PFSK-1 (cell line): ENCODE measurements at regions not wholly inside any gene's neighbourhood (a gene's known extent, or its start where the extent isn't known, plus 50 kb on each side); places are given as distances from the start of the nearest gene placed in this dataset.

Experiments
- FOXP2 ChIP-seq: optimal IDR thresholded peaks from 2 replicates; pipeline ENCODE3; 2011; ENCODE audit warnings: borderline replicate concordance, control low read depth, inconsistent platforms; ENCODE audit not compliant: insufficient read depth; ENCODE audit errors: extremely low read length, extremely low read depth
- POLR2AphosphoS5 ChIP-seq: IDR thresholded peaks from 2 replicates; pipeline ENCODE4 v1.6.1; 2012; ENCODE audit warnings: low read depth, mild to moderate bottlenecking, control low read depth, low read length, moderate library complexity
- SIN3A ChIP-seq: IDR thresholded peaks from 2 replicates; pipeline ENCODE4 v1.6.1; 2012; ENCODE audit warnings: mild to moderate bottlenecking, low read length, moderate library complexity, borderline replicate concordance; ENCODE audit not compliant: insufficient read depth
- TAF1 ChIP-seq: IDR thresholded peaks from 2 replicates; pipeline ENCODE4 v1.6.1; 2012; ENCODE audit warnings: low read length, control low read depth, borderline replicate concordance; ENCODE audit not compliant: insufficient read depth
- TF ChIP-seq, protein P1 (sequence below), 2 experiments: IDR thresholded peaks; 2 replicates each; pipeline versions ENCODE4 v1.6.1 to v1.8.0; 2011 to 2012; ENCODE audit warnings: low read depth in 2 of 2, low read length in 2 of 2, control low read depth in 1 of 2, inconsistent platforms in 1 of 2, mild to moderate bottlenecking in 1 of 2, moderate library complexity in 1 of 2; ENCODE audit not compliant: insufficient read depth in 1 of 2

DNA sequence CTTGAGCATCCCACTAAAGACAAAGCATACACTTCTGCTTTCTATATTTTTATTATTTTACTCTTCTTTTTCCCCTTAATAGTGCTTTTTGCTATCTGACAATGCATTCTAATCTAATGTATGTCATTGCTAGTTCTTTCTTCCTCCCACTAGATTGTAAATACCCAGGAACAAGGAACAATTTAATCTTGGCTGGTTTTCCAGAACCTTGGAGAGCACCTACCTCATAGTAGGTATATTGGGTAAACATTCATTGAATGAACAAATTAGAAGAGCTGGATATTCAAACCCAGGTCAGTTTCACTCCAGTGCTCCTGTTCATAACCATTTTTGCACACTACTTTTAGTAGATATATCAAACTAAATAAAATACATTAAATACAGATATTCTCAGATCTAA is 1617.6 kb upstream of the SLC10A2 start:
- no peak for TF ChIP-seq POLR2AphosphoS5
- TF ChIP-seq, protein P1, sequence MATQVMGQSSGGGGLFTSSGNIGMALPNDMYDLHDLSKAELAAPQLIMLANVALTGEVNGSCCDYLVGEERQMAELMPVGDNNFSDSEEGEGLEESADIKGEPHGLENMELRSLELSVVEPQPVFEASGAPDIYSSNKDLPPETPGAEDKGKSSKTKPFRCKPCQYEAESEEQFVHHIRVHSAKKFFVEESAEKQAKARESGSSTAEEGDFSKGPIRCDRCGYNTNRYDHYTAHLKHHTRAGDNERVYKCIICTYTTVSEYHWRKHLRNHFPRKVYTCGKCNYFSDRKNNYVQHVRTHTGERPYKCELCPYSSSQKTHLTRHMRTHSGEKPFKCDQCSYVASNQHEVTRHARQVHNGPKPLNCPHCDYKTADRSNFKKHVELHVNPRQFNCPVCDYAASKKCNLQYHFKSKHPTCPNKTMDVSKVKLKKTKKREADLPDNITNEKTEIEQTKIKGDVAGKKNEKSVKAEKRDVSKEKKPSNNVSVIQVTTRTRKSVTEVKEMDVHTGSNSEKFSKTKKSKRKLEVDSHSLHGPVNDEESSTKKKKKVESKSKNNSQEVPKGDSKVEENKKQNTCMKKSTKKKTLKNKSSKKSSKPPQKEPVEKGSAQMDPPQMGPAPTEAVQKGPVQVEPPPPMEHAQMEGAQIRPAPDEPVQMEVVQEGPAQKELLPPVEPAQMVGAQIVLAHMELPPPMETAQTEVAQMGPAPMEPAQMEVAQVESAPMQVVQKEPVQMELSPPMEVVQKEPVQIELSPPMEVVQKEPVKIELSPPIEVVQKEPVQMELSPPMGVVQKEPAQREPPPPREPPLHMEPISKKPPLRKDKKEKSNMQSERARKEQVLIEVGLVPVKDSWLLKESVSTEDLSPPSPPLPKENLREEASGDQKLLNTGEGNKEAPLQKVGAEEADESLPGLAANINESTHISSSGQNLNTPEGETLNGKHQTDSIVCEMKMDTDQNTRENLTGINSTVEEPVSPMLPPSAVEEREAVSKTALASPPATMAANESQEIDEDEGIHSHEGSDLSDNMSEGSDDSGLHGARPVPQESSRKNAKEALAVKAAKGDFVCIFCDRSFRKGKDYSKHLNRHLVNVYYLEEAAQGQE (IDR thresholded peaks at IDR 0.05; ENCODE audit: insufficient read depth in 1 of 2, low read depth in 2 of 2, low read length in 2 of 2): peak; percentile 53 to 82; a peak in 3 of 4 replicates
- no peak for TF ChIP-seq FOXP2

DNA sequence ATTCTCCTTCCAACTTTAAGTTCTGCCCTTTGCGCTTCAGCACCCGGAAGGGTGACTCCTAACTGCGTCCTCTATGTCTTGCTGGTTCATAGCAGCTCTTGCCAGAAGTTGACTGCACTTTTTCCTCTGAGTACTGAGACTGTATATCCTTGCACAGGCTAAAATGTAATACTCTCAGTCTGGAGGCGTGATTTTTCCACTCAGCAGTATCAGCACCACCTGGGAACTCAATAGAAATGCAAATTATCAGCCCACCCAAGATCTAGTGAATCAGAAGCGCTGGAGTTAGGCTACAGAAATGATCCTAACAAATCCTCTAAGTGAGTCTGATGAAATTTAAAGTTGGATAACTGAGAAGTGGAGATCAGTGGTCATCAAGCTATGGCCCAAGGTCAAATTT is 1611.9 kb upstream of the SLC10A2 start:
- TF ChIP-seq, protein P1 (IDR thresholded peaks at IDR 0.05; ENCODE audit: insufficient read depth in 1 of 2, low read depth in 2 of 2, low read length in 2 of 2): no peak
- TF ChIP-seq SIN3A (no peak), TAF1 (no peak), POLR2AphosphoS5 (no peak), FOXP2 (no peak)

DNA sequence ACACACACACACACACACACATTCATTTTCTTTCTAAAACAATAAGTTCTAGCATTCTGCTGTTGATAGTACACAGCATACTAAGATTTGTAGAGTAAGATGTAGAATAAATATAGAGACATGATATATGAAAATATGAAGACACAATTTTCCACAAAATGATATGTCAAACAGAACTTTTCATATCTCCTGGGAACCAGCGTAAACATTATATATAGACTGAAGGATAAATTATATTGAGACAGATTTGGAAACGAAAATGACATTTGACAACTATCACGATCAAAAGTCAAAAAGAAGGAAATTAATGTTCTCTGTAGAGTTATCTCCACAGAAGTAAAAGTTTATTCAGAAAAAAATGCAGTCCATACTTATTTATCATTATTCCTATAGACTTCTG is 1605.7 kb upstream of the SLC10A2 start:
- no peak for TF ChIP-seq TAF1
- TF ChIP-seq, protein P1 (IDR thresholded peaks at IDR 0.05; ENCODE audit: insufficient read depth in 1 of 2, low read depth in 2 of 2, low read length in 2 of 2): no peak
- TF ChIP-seq FOXP2: no peak
- no peak for TF ChIP-seq POLR2AphosphoS5
- TF ChIP-seq SIN3A: no peak

DNA sequence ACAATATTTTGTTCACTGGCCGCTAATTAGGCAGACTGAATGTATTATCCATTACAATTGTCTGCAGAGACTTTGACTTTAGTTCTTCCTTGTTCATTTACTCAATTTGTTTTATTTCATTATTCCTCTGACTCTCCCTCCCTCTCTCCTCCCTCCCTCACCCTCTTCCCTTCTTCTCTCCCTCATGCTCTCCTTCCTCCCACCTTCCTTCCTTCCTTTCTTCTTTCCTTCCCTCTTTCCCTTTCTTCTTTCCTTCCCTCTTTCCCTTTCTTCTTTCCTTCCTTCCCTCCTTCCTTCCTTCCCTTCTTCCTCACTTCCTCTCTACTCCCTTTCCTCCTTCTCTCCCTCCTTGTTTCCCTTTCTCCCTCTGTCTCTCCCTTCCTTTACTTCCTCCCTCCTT is 1591.0 kb upstream of the SLC10A2 start:
- TF ChIP-seq, protein P1 (IDR thresholded peaks at IDR 0.05; ENCODE audit: insufficient read depth in 1 of 2, low read depth in 2 of 2, low read length in 2 of 2): no peak
- no peak for TF ChIP-seq POLR2AphosphoS5
- TF ChIP-seq SIN3A: no peak
- no peak for TF ChIP-seq FOXP2
- no peak for TF ChIP-seq TAF1

DNA sequence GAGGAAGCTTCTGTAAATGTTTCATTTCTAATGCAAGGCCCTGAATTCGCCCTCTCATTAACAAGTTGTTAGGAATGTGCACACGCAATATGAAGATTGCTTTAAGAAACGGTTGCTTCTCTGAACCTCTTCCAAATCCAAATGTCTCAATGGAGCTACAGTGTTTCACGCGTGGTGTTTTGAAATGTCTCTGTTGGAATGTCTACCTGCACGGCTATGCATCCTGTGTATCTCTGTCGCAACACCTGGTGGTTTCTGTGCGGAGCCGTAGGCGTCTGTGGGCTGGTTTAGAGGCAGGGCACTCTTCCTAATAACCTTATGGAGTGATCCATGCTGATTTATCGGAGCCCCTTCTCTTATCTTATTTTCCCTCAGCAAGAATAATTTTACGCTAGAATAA is 1584.2 kb upstream of the SLC10A2 start:
- TF ChIP-seq SIN3A: no peak
